GM23248 (cell line): ENCODE measurements at regions not wholly inside any gene's neighbourhood (a gene's known extent, or its start where the extent isn't known, plus 50 kb on each side); places are given as distances from the start of the nearest gene placed in this dataset.

Experiments
- DNase-seq: peaks from one replicate; pipeline ENCODE4 v3.0.0-alpha.2; 2015
- H2AFZ ChIP-seq: fragments of 200-600 bp; sonication (generic); 2 replicates; pipeline ENCODE4 v1.6.1; 2016; ENCODE audit warnings: antibody characterized with exemption
- H3F3A ChIP-seq: fragments of 200-600 bp; sonication (generic); 2 replicates; pipeline ENCODE4 v1.6.1; 2016; ENCODE audit warnings: mild to moderate bottlenecking, antibody characterized with exemption, mixed run types; ENCODE audit not compliant: insufficient read depth
- H3K27ac ChIP-seq: fragments of 200-600 bp; sonication (generic); 2 replicates; pipeline ENCODE4 v1.5.1; 2016; ENCODE audit warnings: mild to moderate bottlenecking
- H3K27me3 ChIP-seq: fragments of 200-600 bp; sonication (generic); replicated peaks from 2 replicates; pipeline ENCODE4 v1.6.1; 2016; ENCODE audit warnings: mild to moderate bottlenecking; ENCODE audit not compliant: insufficient read depth
- H3K36me3 ChIP-seq: fragments of 200-600 bp; sonication (generic); 2 replicates; pipeline ENCODE4 v1.6.1; 2016; ENCODE audit warnings: low read depth, mild to moderate bottlenecking
- H3K4me1 ChIP-seq: fragments of 200-600 bp; sonication (generic); 2 replicates; pipeline ENCODE4 v1.6.1; 2016; ENCODE audit warnings: mild to moderate bottlenecking; ENCODE audit not compliant: insufficient read depth
- H3K4me2 ChIP-seq: fragments of 200-600 bp; sonication (generic); one replicate; pipeline ENCODE4 v1.6.1; 2016; ENCODE audit warnings: mild to moderate bottlenecking; ENCODE audit not compliant: unreplicated experiment
- H3K4me3 ChIP-seq: fragments of 200-600 bp; sonication (generic); 2 replicates; pipeline ENCODE4 v1.5.1; 2016; ENCODE audit warnings: mild to moderate bottlenecking
- H3K79me2 ChIP-seq: fragments of 200-600 bp; sonication (generic); 2 replicates; pipeline ENCODE4 v1.6.1; 2016; ENCODE audit warnings: mild to moderate bottlenecking; ENCODE audit not compliant: insufficient read depth
- H3K9ac ChIP-seq: fragments of 200-600 bp; sonication (generic); 2 replicates; pipeline ENCODE4 v1.6.1; 2016; ENCODE audit warnings: mild to moderate bottlenecking
- H3K9me2 ChIP-seq: fragments of 200-600 bp; sonication (generic); 2 replicates; pipeline ENCODE4 v1.6.1; 2016; ENCODE audit warnings: mixed run types, mild to moderate bottlenecking, moderate library complexity; ENCODE audit not compliant: insufficient read depth
- H3K9me3 ChIP-seq: fragments of 200-600 bp; sonication (generic); one replicate; pipeline ENCODE4 v1.6.1; 2017; ENCODE audit warnings: low read depth
- H4K20me1 ChIP-seq: fragments of 200-600 bp; sonication (generic); 2 replicates; pipeline ENCODE4 v1.6.0; 2016; ENCODE audit not compliant: insufficient read depth
- EZH2 ChIP-seq: fragments of 200-600 bp; sonication (generic); IDR thresholded peaks from 2 replicates; pipeline ENCODE4 v1.6.1; 2018; ENCODE audit warnings: antibody characterized with exemption, mild to moderate bottlenecking; ENCODE audit not compliant: insufficient read depth, poor library complexity, severe bottlenecking
- EZH2phosphoT487 ChIP-seq: fragments of 200-600 bp; sonication (generic); IDR thresholded peaks from 2 replicates; pipeline ENCODE4 v1.6.1; 2018; ENCODE audit warnings: antibody characterized with exemption, moderate library complexity, mild to moderate bottlenecking, low read depth; ENCODE audit not compliant: insufficient read depth
- WGBS, 2 experiments: methylation state at CpG; one replicate each; pipeline ENCODE4 v1.1.6; 2015 to 2017; ENCODE audit warnings: low lambda C conversion rate in 2 of 2, low coverage in 1 of 2; ENCODE audit errors: missing lambda C conversion rate in 2 of 2; 5-methylcytosine and 5-hydroxymethylcytosine counted together
- in situ Hi-C: fragments of 300-500 bp; cut with MboI; formaldehyde crosslinking; loops from 2 replicates; pipeline ENCODE4 v1.15.0; 2020

DNA sequence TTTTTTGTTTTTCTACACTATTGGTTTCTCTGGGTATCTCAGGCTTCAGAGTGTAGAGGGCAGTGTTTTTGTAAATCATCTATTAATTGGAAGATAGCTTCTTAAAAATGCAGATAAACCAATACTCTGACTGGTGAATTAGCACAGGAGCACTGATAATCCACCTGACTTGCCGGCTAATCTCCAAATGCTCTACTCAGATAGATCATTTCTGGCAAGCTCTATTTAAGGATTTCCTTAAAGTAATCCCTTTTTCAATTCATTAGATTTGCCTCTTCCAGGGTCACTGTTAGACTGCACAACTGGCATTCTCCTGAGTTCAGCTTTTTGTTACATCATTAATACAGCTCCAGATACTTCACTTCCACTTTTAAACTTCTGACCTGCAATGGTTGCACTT, 1390.3 kb upstream of the NUDT12 start:
- WGBS, 2 experiments: 42 to 47% methylated on average over 1 of the region's 1 CpG
- H3K36me3 ChIP-seq: no peaks in the 10 kb centered on the region

DNA sequence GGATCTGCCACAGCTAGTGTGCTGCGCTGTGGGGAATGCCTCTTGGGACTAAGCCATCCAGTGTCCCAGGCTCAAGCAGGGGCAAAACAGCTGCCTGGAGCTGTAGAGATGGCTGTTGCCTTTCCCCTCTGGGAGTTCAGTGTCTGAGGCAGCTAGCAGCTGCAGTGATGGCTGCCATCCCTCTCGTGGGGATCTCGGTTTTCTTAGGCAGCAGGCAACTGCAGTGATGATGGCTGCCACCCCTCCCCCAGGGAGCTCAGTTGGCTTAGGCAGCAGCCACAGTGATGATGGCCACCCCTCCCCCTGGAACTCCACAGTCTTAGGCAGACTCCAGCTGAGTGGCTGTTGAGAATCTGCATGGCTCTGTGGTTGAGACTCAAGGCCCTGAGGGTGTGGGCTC, 1389.2 kb upstream of the NUDT12 start:
- no peak for DNase-seq
- Histone ChIP-seq H3K27ac (no peak overlapping the region), H3F3A (no peaks in the 10 kb centered on the region), H4K20me1 (no peaks in the 10 kb centered on the region), H3K27me3 (no peaks in the 10 kb centered on the region), H3K9me2 (no peaks in the 10 kb centered on the region), H3K4me1 (no peaks in the 10 kb centered on the region), H3K9me3 (no peaks in the 10 kb centered on the region), H3K9ac (no peak overlapping the region), H3K4me3 (no peak overlapping the region), H3K79me2 (no peaks in the 10 kb centered on the region), H2AFZ (no peak overlapping the region), H3K4me2 (no peak overlapping the region), H3K36me3 (no peaks in the 10 kb centered on the region)
- WGBS, 2 experiments: 19 to 23% methylated on average over 3 of the region's 3 CpGs
- TF ChIP-seq EZH2phosphoT487 (no peak), EZH2 (no peak)
- in situ Hi-C loops: no loop called here

More for the DNA sequence above, 1390.3 kb upstream of the NUDT12 start:
- Histone ChIP-seq H2AFZ (no peak overlapping the region), H3K9ac (no peak overlapping the region), H3K9me2 (no peaks in the 10 kb centered on the region), H3K4me1 (no peaks in the 10 kb centered on the region), H3K4me2 (no peak overlapping the region), H3K27ac (no peak overlapping the region), H3K79me2 (no peaks in the 10 kb centered on the region), H3F3A (no peaks in the 10 kb centered on the region), H3K27me3 (no peaks in the 10 kb centered on the region), H3K4me3 (no peak overlapping the region), H3K9me3 (no peaks in the 10 kb centered on the region), H4K20me1 (no peaks in the 10 kb centered on the region)
- no peak for TF ChIP-seq EZH2
- no peak for TF ChIP-seq EZH2phosphoT487
- DNase-seq: no peak
- in situ Hi-C loops: no loop called here

DNA sequence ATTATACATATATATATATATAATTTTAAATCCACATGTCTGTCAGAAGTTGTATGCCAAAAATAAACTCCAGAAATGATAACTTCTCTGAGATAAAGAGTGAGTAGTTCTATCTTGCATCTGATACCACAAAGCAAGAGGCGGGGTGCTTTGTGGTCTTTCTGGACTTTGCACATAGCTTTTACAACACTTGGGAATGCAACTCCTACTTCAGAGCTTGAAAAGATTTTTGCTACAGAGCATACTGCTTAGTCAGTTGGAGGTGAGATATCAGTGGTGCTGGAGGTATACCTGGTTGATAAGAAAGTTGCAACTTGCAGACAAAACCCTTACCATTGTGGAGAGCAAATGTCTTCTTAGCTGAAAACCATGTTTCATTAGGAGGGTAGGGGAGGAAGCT, 1384.5 kb upstream of the NUDT12 start:
- Histone ChIP-seq H4K20me1 (no peaks in the 10 kb centered on the region), H3K4me3 (no peak overlapping the region), H3K27ac (no peak overlapping the region), H3F3A (no peaks in the 10 kb centered on the region), H3K27me3 (no peaks in the 10 kb centered on the region), H3K9me3 (no peaks in the 10 kb centered on the region), H3K79me2 (no peaks in the 10 kb centered on the region), H3K4me1 (no peaks in the 10 kb centered on the region), H3K9me2 (no peaks in the 10 kb centered on the region), H3K4me2 (no peak overlapping the region), H3K9ac (no peak overlapping the region), H2AFZ (no peak overlapping the region), H3K36me3 (no peaks in the 10 kb centered on the region)
- no peak for DNase-seq
- in situ Hi-C loops: no loop called here
- WGBS, 2 experiments: 20 to 43% methylated on average over 1 of the region's 1 CpG
- TF ChIP-seq EZH2 (no peak), EZH2phosphoT487 (no peak)

DNA sequence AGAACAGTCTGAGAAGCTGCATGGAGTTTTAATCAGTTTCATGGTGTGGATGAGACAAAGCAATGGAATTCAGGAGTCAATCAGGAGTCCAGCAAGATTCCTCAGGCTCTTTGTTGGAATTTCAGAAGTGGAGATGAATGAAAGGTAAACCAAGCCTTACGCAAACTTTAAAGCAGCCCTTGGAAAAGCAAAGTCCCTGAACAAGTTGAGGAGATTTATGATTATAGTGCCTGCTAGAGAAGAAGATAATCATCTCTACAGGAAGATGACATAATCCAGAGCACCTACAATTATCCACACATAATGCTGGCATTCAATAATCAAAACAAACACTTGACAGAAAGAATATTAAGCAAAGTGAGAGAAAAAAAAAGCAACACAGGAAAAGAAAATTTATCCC, 1380.1 kb upstream of the NUDT12 start:
- DNase-seq: no peak
- no peak overlapping the region for H3K4me2 ChIP-seq

DNA sequence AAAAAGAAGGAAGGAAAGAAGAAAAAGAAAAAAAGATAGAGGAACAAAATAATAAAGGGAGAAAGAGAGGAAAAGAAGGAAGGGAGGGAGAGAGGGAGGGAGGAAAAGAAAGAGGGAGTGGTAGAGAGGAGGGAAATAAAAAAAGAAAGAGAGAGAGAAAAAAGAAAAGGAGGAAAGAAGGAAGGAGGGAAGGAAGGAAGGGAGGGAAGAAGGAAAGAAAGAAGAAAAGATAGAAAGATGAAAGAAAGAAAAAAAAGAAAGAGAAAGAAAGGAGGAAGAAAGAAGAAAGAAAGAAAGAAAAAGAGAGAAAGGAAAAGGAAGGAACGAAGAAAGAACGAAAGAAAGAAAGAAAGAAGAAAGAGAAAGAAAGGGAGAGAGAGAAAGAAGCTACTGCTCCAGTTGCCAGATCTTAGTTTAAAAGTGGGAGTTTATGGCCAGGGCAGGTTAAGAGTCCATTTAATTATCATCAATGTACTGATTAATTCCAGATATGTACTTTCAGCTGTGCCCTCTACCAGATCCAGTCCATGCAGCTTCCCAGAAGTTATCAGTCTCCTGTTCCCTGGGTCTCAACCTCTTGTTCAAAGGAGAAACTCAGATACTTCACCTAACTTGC, 1378.5 kb upstream of the NUDT12 start:
- Histone ChIP-seq H3K4me1 (no peaks in the 10 kb centered on the region), H3K36me3 (no peaks in the 10 kb centered on the region), H3K9me2 (no peaks in the 10 kb centered on the region), H3K4me2 (no peak overlapping the region), H3K27ac (no peak overlapping the region), H3K79me2 (no peaks in the 10 kb centered on the region), H3K27me3 (no peaks in the 10 kb centered on the region), H3F3A (no peaks in the 10 kb centered on the region), H3K9me3 (peaks cover 2% of the 10 kb centered on the region), H3K4me3 (no peak overlapping the region), H2AFZ (no peak overlapping the region), H4K20me1 (no peaks in the 10 kb centered on the region), H3K9ac (no peak overlapping the region)
- in situ Hi-C loops: no loop called here
- no peak for DNase-seq
- WGBS, 2 experiments: 25 to 50% methylated on average over 1 to 2 of the region's 2 CpGs
- TF ChIP-seq EZH2phosphoT487: no peak
- TF ChIP-seq EZH2: no peak

More for the DNA sequence above, 1380.1 kb upstream of the NUDT12 start:
- Histone ChIP-seq H3K36me3 (no peaks in the 10 kb centered on the region), H3K79me2 (no peaks in the 10 kb centered on the region), H3K27me3 (no peaks in the 10 kb centered on the region), H3K27ac (no peak overlapping the region), H3K4me3 (no peak overlapping the region), H3K9ac (no peak overlapping the region), H3K9me2 (no peaks in the 10 kb centered on the region), H2AFZ (no peak overlapping the region), H4K20me1 (no peaks in the 10 kb centered on the region), H3K4me1 (no peaks in the 10 kb centered on the region), H3F3A (no peaks in the 10 kb centered on the region), H3K9me3 (peaks cover 2% of the 10 kb centered on the region)
- in situ Hi-C loops: no loop called here
- TF ChIP-seq EZH2phosphoT487: no peak
- TF ChIP-seq EZH2: no peak
- WGBS, 2 experiments: 51 to 60% methylated on average over 1 of the region's 1 CpG
